ENCODE measurements at regions not wholly inside any gene's neighbourhood (a gene's known extent, or its start where the extent isn't known, plus 50 kb on each side); places are given as distances from the start of the nearest gene placed in this dataset.

DNA sequence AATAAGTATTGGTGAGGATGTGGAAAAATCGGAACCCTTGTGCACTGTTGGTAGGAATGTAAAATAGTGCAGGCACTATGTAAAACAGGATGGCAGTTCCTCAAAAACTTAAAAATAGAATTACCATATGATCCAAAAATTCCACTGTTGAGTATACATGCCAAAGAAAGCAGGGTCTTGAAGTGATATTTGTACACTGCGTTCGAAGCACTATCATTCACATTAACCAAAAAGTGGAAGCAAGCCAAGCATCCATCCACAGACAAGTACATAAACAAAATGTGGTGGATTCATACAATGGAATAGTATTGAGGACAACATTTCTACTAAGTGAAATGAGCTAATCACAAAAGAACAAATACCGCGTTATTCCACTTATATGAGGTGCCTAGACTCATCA, 200.7 kb downstream of the TJP1 start:
- TF ChIP-seq, protein P1, sequence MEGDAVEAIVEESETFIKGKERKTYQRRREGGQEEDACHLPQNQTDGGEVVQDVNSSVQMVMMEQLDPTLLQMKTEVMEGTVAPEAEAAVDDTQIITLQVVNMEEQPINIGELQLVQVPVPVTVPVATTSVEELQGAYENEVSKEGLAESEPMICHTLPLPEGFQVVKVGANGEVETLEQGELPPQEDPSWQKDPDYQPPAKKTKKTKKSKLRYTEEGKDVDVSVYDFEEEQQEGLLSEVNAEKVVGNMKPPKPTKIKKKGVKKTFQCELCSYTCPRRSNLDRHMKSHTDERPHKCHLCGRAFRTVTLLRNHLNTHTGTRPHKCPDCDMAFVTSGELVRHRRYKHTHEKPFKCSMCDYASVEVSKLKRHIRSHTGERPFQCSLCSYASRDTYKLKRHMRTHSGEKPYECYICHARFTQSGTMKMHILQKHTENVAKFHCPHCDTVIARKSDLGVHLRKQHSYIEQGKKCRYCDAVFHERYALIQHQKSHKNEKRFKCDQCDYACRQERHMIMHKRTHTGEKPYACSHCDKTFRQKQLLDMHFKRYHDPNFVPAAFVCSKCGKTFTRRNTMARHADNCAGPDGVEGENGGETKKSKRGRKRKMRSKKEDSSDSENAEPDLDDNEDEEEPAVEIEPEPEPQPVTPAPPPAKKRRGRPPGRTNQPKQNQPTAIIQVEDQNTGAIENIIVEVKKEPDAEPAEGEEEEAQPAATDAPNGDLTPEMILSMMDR (IDR thresholded peaks at IDR 0.05): no peak
- no peak for TF ChIP-seq POLR2A (IDR thresholded peaks at IDR 0.05)
